Esophagus muscularis mucosa (tissue), 4 donors: ENCODE measurements at regions not wholly inside any gene's neighbourhood (a gene's known extent, or its start where the extent isn't known, plus 50 kb on each side); places are given as distances from the start of the nearest gene placed in this dataset.

Source experiments
- EP300 ChIP-seq: sonication (generic); formaldehyde crosslinking; IDR thresholded peaks from one replicate; pipeline ENCODE4 v1.6.1; 2017; ENCODE audit warnings: antibody characterized with exemption
- POLR2A ChIP-seq: fragments of 450-650 bp; IDR thresholded peaks from one replicate; pipeline ENCODE4 v1.6.1; 2017; ENCODE audit warnings: antibody characterized with exemption, moderate library complexity, mild to moderate bottlenecking, low read depth
- TF ChIP-seq, protein P1 (sequence below), 3 experiments: fragments of 200-600 bp in 2 of 3; fragments of 450-650 bp in 1 of 3; sonication (generic) in 2 of 3; IDR thresholded peaks; one replicate each; pipeline ENCODE4 v1.5.1; 2017 to 2019; ENCODE audit warnings: antibody characterized with exemption in 3 of 3, mild to moderate bottlenecking in 2 of 3, moderate library complexity in 1 of 3

DNA sequence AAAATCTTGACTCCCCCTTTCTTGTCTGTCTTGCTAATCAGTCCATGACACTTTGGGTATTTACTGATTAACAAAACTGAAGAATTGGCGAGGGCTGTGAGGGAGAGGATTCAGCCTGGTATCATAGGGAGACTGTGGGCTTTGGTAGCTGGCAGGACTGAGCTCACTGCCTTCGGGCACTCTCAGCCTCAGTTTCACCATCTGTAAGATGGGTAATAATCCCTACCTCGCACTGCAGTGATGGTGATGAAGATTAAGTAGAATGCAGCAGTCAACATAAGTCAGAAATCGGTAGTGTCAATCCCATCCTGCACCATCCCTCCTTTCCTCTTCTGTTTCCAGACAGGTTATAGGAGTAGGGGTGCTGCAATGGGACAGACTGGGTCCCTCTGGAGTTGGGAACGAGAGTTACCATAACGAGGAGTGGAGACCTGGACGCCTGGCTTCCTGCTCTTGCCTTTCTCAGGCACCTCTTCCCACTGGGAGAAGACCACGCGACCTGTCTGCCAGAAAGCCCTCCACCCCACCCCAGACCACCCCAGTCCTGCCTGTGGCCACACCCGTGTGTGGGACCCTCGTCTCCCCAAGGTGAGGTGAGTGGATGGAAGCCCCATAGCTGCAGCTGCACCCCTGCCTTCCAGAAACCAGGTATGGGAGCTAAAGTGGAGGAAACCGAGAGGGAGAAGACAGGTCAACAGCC, 99.1 kb downstream of the SNX5 start:
- TF ChIP-seq, protein P1, sequence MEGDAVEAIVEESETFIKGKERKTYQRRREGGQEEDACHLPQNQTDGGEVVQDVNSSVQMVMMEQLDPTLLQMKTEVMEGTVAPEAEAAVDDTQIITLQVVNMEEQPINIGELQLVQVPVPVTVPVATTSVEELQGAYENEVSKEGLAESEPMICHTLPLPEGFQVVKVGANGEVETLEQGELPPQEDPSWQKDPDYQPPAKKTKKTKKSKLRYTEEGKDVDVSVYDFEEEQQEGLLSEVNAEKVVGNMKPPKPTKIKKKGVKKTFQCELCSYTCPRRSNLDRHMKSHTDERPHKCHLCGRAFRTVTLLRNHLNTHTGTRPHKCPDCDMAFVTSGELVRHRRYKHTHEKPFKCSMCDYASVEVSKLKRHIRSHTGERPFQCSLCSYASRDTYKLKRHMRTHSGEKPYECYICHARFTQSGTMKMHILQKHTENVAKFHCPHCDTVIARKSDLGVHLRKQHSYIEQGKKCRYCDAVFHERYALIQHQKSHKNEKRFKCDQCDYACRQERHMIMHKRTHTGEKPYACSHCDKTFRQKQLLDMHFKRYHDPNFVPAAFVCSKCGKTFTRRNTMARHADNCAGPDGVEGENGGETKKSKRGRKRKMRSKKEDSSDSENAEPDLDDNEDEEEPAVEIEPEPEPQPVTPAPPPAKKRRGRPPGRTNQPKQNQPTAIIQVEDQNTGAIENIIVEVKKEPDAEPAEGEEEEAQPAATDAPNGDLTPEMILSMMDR (IDR thresholded peaks at IDR 0.05), result no peak
- TF ChIP-seq POLR2A (no peak), EP300 (no peak)
